HL-60 (cell line): ENCODE measurements at regions not wholly inside any gene's neighbourhood (a gene's known extent, or its start where the extent isn't known, plus 50 kb on each side); places are given as distances from the start of the nearest gene placed in this dataset.

ENCODE experiments used
- DNase-seq, 2 experiments: peaks; one replicate each; pipeline ENCODE4 v3.0.0-alpha.2; 2010 to 2020; ENCODE audit warnings: low read depth in 1 of 2, low spot score in 1 of 2
- H3K27ac ChIP-seq: fragments of 250-450 bp; sonication (Bioruptor Pico); replicated peaks from 2 replicates; pipeline ENCODE4 v1.5.1; 2020; ENCODE audit warnings: mild to moderate bottlenecking, moderate library complexity
- H3K27me3 ChIP-seq: fragments of 250-450 bp; sonication (Bioruptor Pico); 2 replicates; pipeline ENCODE4 v1.5.1; 2021; ENCODE audit warnings: mild to moderate bottlenecking, moderate library complexity; ENCODE audit not compliant: insufficient read depth, poor library complexity, severe bottlenecking
- H3K4me3 ChIP-seq: replicated peaks from 2 replicates; pipeline ENCODE4 v1.5.1; 2011; ENCODE audit warnings: mild to moderate bottlenecking, control low read depth, low read length; ENCODE audit not compliant: insufficient read depth
- CTCF ChIP-seq: IDR thresholded peaks from one replicate; pipeline ENCODE4 v1.5.1; 2011; ENCODE audit warnings: low read length, control low read depth, inconsistent platforms; ENCODE audit not compliant: insufficient read depth
- GABPA ChIP-seq: IDR thresholded peaks from 2 replicates; pipeline ENCODE4 v1.6.1; 2012; ENCODE audit warnings: low read depth
- POLR2AphosphoS5 ChIP-seq: IDR thresholded peaks from 2 replicates; pipeline ENCODE4 v1.6.1; 2012; ENCODE audit warnings: low read depth
- REST ChIP-seq: IDR thresholded peaks from 2 replicates; pipeline ENCODE4 v1.6.1; 2012; ENCODE audit warnings: low read depth; ENCODE audit not compliant: insufficient replicate concordance
- SPI1 ChIP-seq: IDR thresholded peaks from 2 replicates; pipeline ENCODE4 v1.6.1; 2012; ENCODE audit warnings: low read depth, mild to moderate bottlenecking, borderline replicate concordance

GRCh38 chr15:46265664-46266347 lies 631.0 kb downstream of the SQOR start:
- peaks cover 2% of the 10 kb centered on the region for H3K27me3 ChIP-seq
- TF ChIP-seq GABPA (no peak), REST (no peak), CTCF (no peak), POLR2AphosphoS5 (no peak), SPI1 (no peak)
- H3K4me3 ChIP-seq = no peak overlapping the region
- no peak overlapping the region for H3K27ac ChIP-seq
- no peak for DNase-seq

- Histone ChIP-seq H3K27ac (no peak overlapping the region), H3K4me3 (no peak overlapping the region), H3K27me3 (peaks cover 2% of the 10 kb centered on the region)
- TF ChIP-seq CTCF (no peak), SPI1 (no peak), GABPA (no peak), REST (no peak), POLR2AphosphoS5 (no peak)
- DNase-seq = no peak
These were observed 631.8 kb downstream of the SQOR start for GRCh38 chr15:46266661-46267060.

- H3K4me3 ChIP-seq = no peak overlapping the region
- no peaks in the 10 kb centered on the region for H3K27me3 ChIP-seq
- no peak overlapping the region for H3K27ac ChIP-seq
- TF ChIP-seq GABPA (no peak), SPI1 (no peak), CTCF (no peak), POLR2AphosphoS5 (no peak), REST (no peak)
- DNase-seq = no peak
These were observed 635.8 kb downstream of the SQOR start for GRCh38 chr15:46270481-46271147.
